Uterus (tissue), 2 donors: ENCODE measurements at regions not wholly inside any gene's neighbourhood (a gene's known extent, or its start where the extent isn't known, plus 50 kb on each side); places are given as distances from the start of the nearest gene placed in this dataset.

Source experiments
- CTCF ChIP-seq, 4 experiments: fragments of 200-600 bp in 2 of 4; fragments of 450-650 bp in 2 of 4; sonication (generic) in 2 of 4; IDR thresholded peaks; one replicate each; pipeline ENCODE4 v1.5.1; 2016 to 2019; ENCODE audit warnings: antibody characterized with exemption in 4 of 4, mild to moderate bottlenecking in 2 of 4, moderate library complexity in 1 of 4
- POLR2A ChIP-seq, 2 donors: fragments of 450-650 bp; IDR thresholded peaks; one replicate each; pipeline ENCODE4 v1.6.1; 2016; ENCODE audit warnings: antibody characterized with exemption in 2 of 2, mild to moderate bottlenecking in 1 of 2, moderate library complexity in 1 of 2

GRCh38 chr20:50370036-50370566 lies 140.1 kb upstream of the PTPN1 start:
- TF ChIP-seq POLR2A (IDR thresholded peaks at IDR 0.05) = no peak
- no peak for TF ChIP-seq CTCF (IDR thresholded peaks at IDR 0.05)
